DOHH2 (cell line): ENCODE measurements at regions not wholly inside any gene's neighbourhood (a gene's known extent, or its start where the extent isn't known, plus 50 kb on each side); places are given as distances from the start of the nearest gene placed in this dataset.

Experiments used
- CTCF ChIP-seq: fragments of 200-600 bp; sonication (generic); IDR thresholded peaks from one replicate; pipeline ENCODE4 v1.5.1; 2014; ENCODE audit warnings: antibody characterized with exemption, mild to moderate bottlenecking, low read depth, low read length; ENCODE audit not compliant: poor library complexity, severe bottlenecking
- EZH2phosphoT487 ChIP-seq: fragments of 200-600 bp; sonication (generic); IDR thresholded peaks from 2 replicates; pipeline ENCODE4 v1.6.1; 2017; ENCODE audit warnings: borderline replicate concordance, mild to moderate bottlenecking, antibody characterized with exemption, low read length, moderate library complexity, mixed read lengths

DNA sequence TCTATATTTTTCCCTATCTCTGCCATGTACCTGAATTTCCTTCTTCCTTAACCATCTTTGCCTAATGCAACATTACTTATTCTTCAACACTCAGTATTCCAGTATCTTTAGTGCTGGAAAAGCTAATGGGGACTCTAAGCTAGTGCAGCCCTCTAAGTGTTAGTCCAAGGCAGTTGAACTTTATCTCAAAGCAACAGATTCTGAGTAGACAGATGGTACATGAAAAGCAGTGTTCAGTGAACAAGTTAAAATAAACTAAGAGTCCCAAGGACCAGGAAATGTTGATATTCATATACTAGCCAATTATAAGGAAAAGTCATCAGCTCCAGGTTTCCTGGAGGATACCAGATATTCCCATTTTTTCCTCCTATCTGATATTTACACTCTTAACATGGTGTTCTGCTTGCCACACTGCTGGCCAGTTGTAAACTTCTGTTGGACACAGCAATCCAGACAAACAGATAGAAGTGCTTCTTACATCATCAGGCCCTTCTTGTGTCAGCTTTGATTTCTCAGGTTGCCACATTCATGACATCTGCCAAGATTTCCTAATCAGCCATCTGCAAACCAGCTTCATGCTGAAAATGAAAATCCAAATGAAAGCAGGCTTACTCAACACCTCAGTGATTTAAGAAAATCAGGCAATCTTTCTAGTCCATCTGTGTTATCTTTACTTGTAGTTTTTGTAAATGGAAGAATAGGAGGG is 255.9 kb upstream of the POU2AF2 start:
- TF ChIP-seq EZH2phosphoT487 (no peak), CTCF (no peak)
